HCT116 (cell line): ENCODE measurements at regions not wholly inside any gene's neighbourhood (a gene's known extent, or its start where the extent isn't known, plus 50 kb on each side); places are given as distances from the start of the nearest gene placed in this dataset.

Experiments used
- ATAC-seq: fragments of 200-7000 bp; cut with Tn5 transposase; 2 replicates; pipeline ENCODE4 v1.9.1; 2020; ENCODE audit warnings: mild to moderate bottlenecking, moderate library complexity
- BruUV-seq: library from RNA; stranded (reverse); fragments of 400-500 nt; replicated peaks from 2 replicates; lab custom pipeline; 2021; lab: Mats Ljungman, UMichigan
- CTCF ChIA-PET: fragments of 300-600 bp; sonication (Branson Sonifier 250); formaldehyde crosslinking; loops from one replicate; lab custom pipeline; 2021; ENCODE audit warnings: antibody characterized with exemption; lab: Charles Lee
- POLR2A ChIA-PET: fragments of 300-600, 350-600 bp; sonication (Branson Sonifier 250); formaldehyde crosslinking; loops from one replicate; lab custom pipeline; 2021; ENCODE audit warnings: antibody characterized with exemption; lab: Charles Lee
- RAD21 ChIA-PET, 2 experiments: fragments of 300-600 bp; sonication (Branson Sonifier 250); formaldehyde crosslinking; loops; one replicate each; lab custom pipeline; 2023; ENCODE audit warnings: low total read pairs in 2 of 2; ENCODE audit not compliant: uncharacterized antibody in 2 of 2, unreplicated experiment in 2 of 2, low non-redundant PET in 1 of 2; lab: Charles Lee
- DNase-seq: peaks from one replicate; pipeline ENCODE4 v3.0.0-alpha.2; 2010; ENCODE audit warnings: low read depth, low spot score
- H2AFZ ChIP-seq: fragments of 200-600 bp; shearing (Covaris generic), sonication (generic); 2 replicates; pipeline ENCODE4 v1.6.1; 2017; ENCODE audit warnings: low read depth, mixed run types, mixed read lengths, antibody characterized with exemption, low read length; ENCODE audit not compliant: poor library complexity, severe bottlenecking
- H3K27ac ChIP-seq: 2 replicates; pipeline ENCODE4 v1.5.1; 2012; ENCODE audit warnings: low read depth, low read length
- H3K27me3 ChIP-seq: fragments of 200-600 bp; sonication (generic); 2 replicates; pipeline ENCODE4 v1.6.1; 2016; ENCODE audit warnings: mixed run types, low read length, mixed read lengths; ENCODE audit not compliant: insufficient read depth
- H3K36me3 ChIP-seq, 2 experiments: fragments of 200-500 bp in 1 of 2; fragments of 200-600 bp in 1 of 2; sonication (Bioruptor generic) in 1 of 2; sonication (generic) in 1 of 2; 2 replicates each; pipeline versions ENCODE4 v1.5.1 to v1.6.1; 2014 to 2016; ENCODE audit warnings: low read length in 2 of 2, inconsistent platforms in 1 of 2, mixed read lengths in 1 of 2, mixed run types in 1 of 2; ENCODE audit not compliant: insufficient read depth in 2 of 2, control insufficient read depth in 1 of 2
- H3K4me1 ChIP-seq, 2 experiments: fragments of 200-600 bp in 1 of 2; sonication (generic) in 1 of 2; 2 replicates each; pipeline versions ENCODE4 v1.5.1 to v1.6.1; 2012 to 2017; ENCODE audit warnings: low read length in 2 of 2, inconsistent platforms in 1 of 2, mild to moderate bottlenecking in 1 of 2, mixed read lengths in 1 of 2, mixed run types in 1 of 2, moderate library complexity in 1 of 2; ENCODE audit not compliant: insufficient read depth in 2 of 2, control insufficient read depth in 1 of 2
- H3K4me2 ChIP-seq: fragments of 200-600 bp; sonication (generic); 2 replicates; pipeline ENCODE4 v1.6.1; 2017; ENCODE audit warnings: mixed run types, low read length, mixed read lengths
- H3K4me3 ChIP-seq, 2 experiments: fragments of 200-600 bp in 1 of 2; sonication (generic) in 1 of 2; replicated peaks in 1 of 2; 2 replicates each; pipeline ENCODE4 v1.5.1; 2011 to 2016; ENCODE audit warnings: low read length in 2 of 2, control low read depth in 1 of 2, low read depth in 1 of 2, mild to moderate bottlenecking in 1 of 2, mixed read lengths in 1 of 2, mixed run types in 1 of 2
- H3K79me2 ChIP-seq: fragments of 200-600 bp; sonication (generic); 2 replicates; pipeline ENCODE4 v1.6.1; 2017; ENCODE audit warnings: mild to moderate bottlenecking, mixed run types, low read length, moderate library complexity, mixed read lengths; ENCODE audit not compliant: insufficient read depth
- H3K9ac ChIP-seq: fragments of 200-600 bp; sonication (generic); 2 replicates; pipeline ENCODE4 v1.6.1; 2016; ENCODE audit warnings: low read length, mixed read lengths
- H3K9me2 ChIP-seq: fragments of 200-600 bp; sonication (generic), shearing (Covaris generic); 2 replicates; pipeline ENCODE4 v1.6.1; 2017; ENCODE audit warnings: mixed run types, mild to moderate bottlenecking, moderate library complexity; ENCODE audit not compliant: insufficient read depth
- H3K9me3 ChIP-seq, 2 experiments: fragments of 200-500 bp in 1 of 2; fragments of 200-600 bp in 1 of 2; sonication (Bioruptor generic) in 1 of 2; sonication (generic) in 1 of 2; 2 replicates each; pipeline ENCODE4 v1.6.1; 2014 to 2017; ENCODE audit warnings: low read length in 2 of 2, mixed read lengths in 2 of 2, inconsistent platforms in 1 of 2, low read depth in 1 of 2, mild to moderate bottlenecking in 1 of 2, mixed run types in 1 of 2, moderate library complexity in 1 of 2; ENCODE audit not compliant: control insufficient read depth in 1 of 2, insufficient read depth in 1 of 2
- H4K20me1 ChIP-seq: fragments of 200-600 bp; sonication (generic), shearing (Covaris generic); 2 replicates; pipeline ENCODE4 v1.6.1; 2017; ENCODE audit warnings: mixed run types, mild to moderate bottlenecking, moderate library complexity; ENCODE audit not compliant: insufficient read depth
- CBX3 ChIP-seq: IDR thresholded peaks from 2 replicates; pipeline ENCODE4 v1.6.1; 2012; ENCODE audit warnings: low read depth
- EGR1 ChIP-seq: IDR thresholded peaks from 2 replicates; pipeline ENCODE4 v1.6.1; 2012; ENCODE audit warnings: low read depth
- EZH2phosphoT487 ChIP-seq: fragments of 200-600 bp; IDR thresholded peaks from 2 replicates; pipeline ENCODE4 v1.6.1; 2018; ENCODE audit warnings: antibody characterized with exemption, borderline replicate concordance
- FOSL1 ChIP-seq: IDR thresholded peaks from 2 replicates; pipeline ENCODE4 v1.6.1; 2012; ENCODE audit warnings: low read depth
- JUND ChIP-seq: IDR thresholded peaks from 2 replicates; pipeline ENCODE4 v1.6.1; 2012
- POLR2A ChIP-seq: IDR thresholded peaks from 2 replicates; pipeline ENCODE4 v1.7.0; 2011; ENCODE audit warnings: borderline replicate concordance; ENCODE audit not compliant: insufficient read depth, insufficient read length; ENCODE audit errors: extremely low read depth
- POLR2AphosphoS5 ChIP-seq: IDR thresholded peaks from 2 replicates; pipeline ENCODE4 v1.6.1; 2011; ENCODE audit warnings: mild to moderate bottlenecking, low read depth, low read length, moderate library complexity
- SIN3A ChIP-seq: IDR thresholded peaks from 2 replicates; pipeline ENCODE4 v1.6.1; 2012; ENCODE audit warnings: low read depth
- SP1 ChIP-seq: IDR thresholded peaks from 2 replicates; pipeline ENCODE4 v1.6.1; 2012; ENCODE audit warnings: low read depth
- SRF ChIP-seq: IDR thresholded peaks from 2 replicates; pipeline ENCODE4 v1.6.1; 2012; ENCODE audit warnings: low read depth
- YY1 ChIP-seq: IDR thresholded peaks from 2 replicates; pipeline ENCODE4 v1.6.1; 2011; ENCODE audit warnings: low read length, low read depth, moderate library complexity, mild to moderate bottlenecking; ENCODE audit not compliant: insufficient replicate concordance; ENCODE audit errors: extremely low read depth
- intact Hi-C: fragments of 100-400 bp; cut with micrococcal nuclease; formaldehyde crosslinking; loops from 2 replicates; pipeline ENCODE4 v1.10.0; 2022
- TF ChIP-seq, protein P1 (sequence below): IDR thresholded peaks from 2 replicates; pipeline ENCODE4 v1.6.1; 2012
- TF ChIP-seq, protein P2 (sequence below), 3 experiments: fragments of 200-600 bp in 1 of 3; sonication (generic) in 1 of 3; IDR thresholded peaks in 2 of 3; conservative IDR thresholded peaks in 1 of 3; 2 replicates each; pipeline ENCODE4 v1.5.1; 2012 to 2017; ENCODE audit warnings: low read depth in 2 of 3, low read length in 2 of 3, antibody characterized with exemption in 1 of 3, borderline replicate concordance in 1 of 3, control low read depth in 1 of 3, mild to moderate bottlenecking in 1 of 3, mixed read lengths in 1 of 3, mixed run types in 1 of 3, moderate library complexity in 1 of 3; ENCODE audit not compliant: insufficient read depth in 1 of 3

DNA sequence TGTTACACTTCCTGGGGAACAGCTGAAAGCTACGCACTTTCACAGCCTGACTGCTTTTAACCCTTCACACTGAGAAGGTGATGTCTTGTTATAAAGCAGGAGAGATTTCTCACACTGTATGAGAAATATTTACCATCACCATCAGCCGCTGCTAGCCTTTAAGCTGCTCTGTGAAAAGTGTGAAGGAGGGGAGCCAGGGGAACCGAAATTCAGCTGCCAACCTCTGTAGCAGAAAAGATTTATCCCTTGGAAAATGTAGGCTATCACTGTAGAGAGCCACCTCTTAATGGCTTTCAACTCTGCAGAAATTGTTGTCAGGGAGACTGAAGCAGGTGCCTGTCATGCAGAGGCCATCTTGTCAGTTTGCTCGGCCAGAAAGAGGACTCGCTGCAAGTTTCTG is 145.3 kb downstream of the SP3 start:
- Histone ChIP-seq H3K27ac (no peak overlapping the region), H3K4me1 (no peaks in the 10 kb centered on the region), H4K20me1 (no peaks in the 10 kb centered on the region), H3K4me3 (no peak overlapping the region), H2AFZ (no peak overlapping the region), H3K36me3 (no peaks in the 10 kb centered on the region), H3K9me2 (no peaks in the 10 kb centered on the region), H3K4me2 (no peak overlapping the region), H3K9ac (no peak overlapping the region), H3K9me3 (no peaks in the 10 kb centered on the region), H3K79me2 (no peaks in the 10 kb centered on the region), H3K27me3 (peaks cover 7% of the 10 kb centered on the region; the same call in 1 of the 2 replicates)
- TF ChIP-seq SRF (no peak), POLR2A (no peak), FOSL1 (no peak), EZH2phosphoT487 (no peak), POLR2AphosphoS5 (no peak)
- DNase-seq (no peak), ATAC-seq (no peak)
- ChIA-PET CTCF (no interaction called here), RAD21 (no interaction called here), POLR2A (no interaction called here)
- no TSS peak for BruUV-seq
- intact Hi-C loops: no loop called here

- Histone ChIP-seq H3K27me3 (peaks cover 7% of the 10 kb centered on the region; the same call in 1 of the 2 replicates), H3K79me2 (no peaks in the 10 kb centered on the region), H3K27ac (no peak overlapping the region), H3K9me3 (no peaks in the 10 kb centered on the region), H3K9ac (no peak overlapping the region), H3K4me3 (no peak overlapping the region), H3K36me3 (no peaks in the 10 kb centered on the region), H3K4me2 (no peak overlapping the region), H2AFZ (no peak overlapping the region), H3K4me1 (no peaks in the 10 kb centered on the region), H3K9me2 (no peaks in the 10 kb centered on the region), H4K20me1 (no peaks in the 10 kb centered on the region)
- ATAC-seq (no peak), DNase-seq (no peak)
- ChIA-PET RAD21 (no interaction called here), POLR2A (no interaction called here), CTCF (no interaction called here)
- no peak for TF ChIP-seq SIN3A
- no peak for TF ChIP-seq CBX3
- no peak for TF ChIP-seq JUND
- TF ChIP-seq, protein P1, sequence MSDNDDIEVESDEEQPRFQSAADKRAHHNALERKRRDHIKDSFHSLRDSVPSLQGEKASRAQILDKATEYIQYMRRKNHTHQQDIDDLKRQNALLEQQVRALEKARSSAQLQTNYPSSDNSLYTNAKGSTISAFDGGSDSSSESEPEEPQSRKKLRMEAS: no peak
- TF ChIP-seq YY1: no peak
- TF ChIP-seq POLR2A: no peak
- TF ChIP-seq, protein P2, sequence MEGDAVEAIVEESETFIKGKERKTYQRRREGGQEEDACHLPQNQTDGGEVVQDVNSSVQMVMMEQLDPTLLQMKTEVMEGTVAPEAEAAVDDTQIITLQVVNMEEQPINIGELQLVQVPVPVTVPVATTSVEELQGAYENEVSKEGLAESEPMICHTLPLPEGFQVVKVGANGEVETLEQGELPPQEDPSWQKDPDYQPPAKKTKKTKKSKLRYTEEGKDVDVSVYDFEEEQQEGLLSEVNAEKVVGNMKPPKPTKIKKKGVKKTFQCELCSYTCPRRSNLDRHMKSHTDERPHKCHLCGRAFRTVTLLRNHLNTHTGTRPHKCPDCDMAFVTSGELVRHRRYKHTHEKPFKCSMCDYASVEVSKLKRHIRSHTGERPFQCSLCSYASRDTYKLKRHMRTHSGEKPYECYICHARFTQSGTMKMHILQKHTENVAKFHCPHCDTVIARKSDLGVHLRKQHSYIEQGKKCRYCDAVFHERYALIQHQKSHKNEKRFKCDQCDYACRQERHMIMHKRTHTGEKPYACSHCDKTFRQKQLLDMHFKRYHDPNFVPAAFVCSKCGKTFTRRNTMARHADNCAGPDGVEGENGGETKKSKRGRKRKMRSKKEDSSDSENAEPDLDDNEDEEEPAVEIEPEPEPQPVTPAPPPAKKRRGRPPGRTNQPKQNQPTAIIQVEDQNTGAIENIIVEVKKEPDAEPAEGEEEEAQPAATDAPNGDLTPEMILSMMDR (IDR thresholded peaks at IDR 0.05 in 2 of 3, conservative IDR thresholded peaks at IDR 0.05 in 1 of 3; ENCODE audit: borderline replicate concordance in 1 of 3, insufficient read depth in 1 of 3, low read depth in 2 of 3, low read length in 2 of 3): no peak
- no peak for TF ChIP-seq EGR1
- TF ChIP-seq SRF: no peak
- TF ChIP-seq SP1: no peak
- intact Hi-C loops: no loop called here
- BruUV-seq: no TSS peak
Measured at GRCh38 chr2:173821451-173821850, 143.7 kb downstream of the SP3 start.
